ENCODE measurements at regions not wholly inside any gene's neighbourhood (a gene's known extent, or its start where the extent isn't known, plus 50 kb on each side); places are given as distances from the start of the nearest gene placed in this dataset.

DNA sequence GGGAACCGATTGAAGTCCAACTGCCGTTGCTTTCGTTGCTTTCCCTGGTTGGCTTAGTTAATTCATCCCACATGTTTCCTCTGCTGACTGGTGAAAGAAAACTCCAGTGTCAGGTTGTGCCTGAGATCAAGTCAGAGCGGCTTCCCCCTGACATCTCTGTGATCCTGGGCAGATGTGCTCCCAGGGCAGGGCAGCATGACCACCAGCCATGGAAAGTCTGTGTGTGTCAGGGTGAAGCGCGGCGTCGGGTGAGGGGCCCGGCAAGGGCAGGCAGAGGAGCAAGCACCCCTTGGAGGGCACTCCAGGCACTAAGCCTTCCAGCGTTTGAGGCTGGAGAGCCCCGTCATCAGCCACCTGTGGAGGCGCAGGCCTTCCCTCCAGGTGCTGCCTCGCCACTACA is 54.5 kb upstream of the IGF1 start:
- TF ChIP-seq, protein P1, sequence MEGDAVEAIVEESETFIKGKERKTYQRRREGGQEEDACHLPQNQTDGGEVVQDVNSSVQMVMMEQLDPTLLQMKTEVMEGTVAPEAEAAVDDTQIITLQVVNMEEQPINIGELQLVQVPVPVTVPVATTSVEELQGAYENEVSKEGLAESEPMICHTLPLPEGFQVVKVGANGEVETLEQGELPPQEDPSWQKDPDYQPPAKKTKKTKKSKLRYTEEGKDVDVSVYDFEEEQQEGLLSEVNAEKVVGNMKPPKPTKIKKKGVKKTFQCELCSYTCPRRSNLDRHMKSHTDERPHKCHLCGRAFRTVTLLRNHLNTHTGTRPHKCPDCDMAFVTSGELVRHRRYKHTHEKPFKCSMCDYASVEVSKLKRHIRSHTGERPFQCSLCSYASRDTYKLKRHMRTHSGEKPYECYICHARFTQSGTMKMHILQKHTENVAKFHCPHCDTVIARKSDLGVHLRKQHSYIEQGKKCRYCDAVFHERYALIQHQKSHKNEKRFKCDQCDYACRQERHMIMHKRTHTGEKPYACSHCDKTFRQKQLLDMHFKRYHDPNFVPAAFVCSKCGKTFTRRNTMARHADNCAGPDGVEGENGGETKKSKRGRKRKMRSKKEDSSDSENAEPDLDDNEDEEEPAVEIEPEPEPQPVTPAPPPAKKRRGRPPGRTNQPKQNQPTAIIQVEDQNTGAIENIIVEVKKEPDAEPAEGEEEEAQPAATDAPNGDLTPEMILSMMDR (IDR thresholded peaks at IDR 0.05) = no peak
- no peak for TF ChIP-seq EZH2 (IDR thresholded peaks at IDR 0.05)

Data from neural progenitor cell (in vitro differentiated cells).